Hepatocyte (in vitro differentiated cells): ENCODE measurements at regions not wholly inside any gene's neighbourhood (a gene's known extent, or its start where the extent isn't known, plus 50 kb on each side); places are given as distances from the start of the nearest gene placed in this dataset.
A peak's percentile ranks its signal among the peaks of the same experiment; 100 is the strongest.

Experiments used
- DNase-seq: peaks from one replicate; pipeline ENCODE4 v3.0.0-alpha.2; 2016; ENCODE audit warnings: low spot score
- H2AFZ ChIP-seq: fragments of 200-600 bp; sonication (generic); 2 replicates; pipeline ENCODE4 v1.6.0; 2016; ENCODE audit warnings: antibody characterized with exemption, mild to moderate bottlenecking
- H3K27ac ChIP-seq: fragments of 200-600 bp; sonication (generic); 2 replicates; pipeline ENCODE4 v1.5.1; 2016; ENCODE audit warnings: mild to moderate bottlenecking
- H3K27me3 ChIP-seq: fragments of 200-600 bp; sonication (generic); 2 replicates; pipeline ENCODE4 v1.6.1; 2016
- H3K36me3 ChIP-seq: fragments of 200-600 bp; sonication (generic); replicated peaks from 2 replicates; pipeline ENCODE4 v1.5.1; 2016; ENCODE audit warnings: low read depth; ENCODE audit not compliant: insufficient read depth
- H3K4me1 ChIP-seq: fragments of 200-600 bp; sonication (generic); 2 replicates; pipeline ENCODE4 v1.5.1; 2016; ENCODE audit warnings: mild to moderate bottlenecking, moderate library complexity; ENCODE audit not compliant: insufficient read depth
- H3K4me2 ChIP-seq: fragments of 200-600 bp; sonication (generic); 2 replicates; pipeline ENCODE4 v1.6.0; 2016
- H3K4me3 ChIP-seq: fragments of 200-600 bp; sonication (generic); 2 replicates; pipeline ENCODE4 v1.5.1; 2016; ENCODE audit warnings: mild to moderate bottlenecking
- H3K79me2 ChIP-seq: fragments of 200-600 bp; sonication (generic); 2 replicates; pipeline ENCODE4 v1.6.0; 2017; ENCODE audit warnings: mild to moderate bottlenecking
- H3K9me2 ChIP-seq: fragments of 200-600 bp; sonication (generic); replicated peaks from 2 replicates; pipeline ENCODE4 v1.6.0; 2017; ENCODE audit warnings: mild to moderate bottlenecking; ENCODE audit not compliant: insufficient read depth
- H3K9me3 ChIP-seq: fragments of 200-600 bp; sonication (generic); 2 replicates; pipeline ENCODE4 v1.5.1; 2016; ENCODE audit warnings: low read depth, mild to moderate bottlenecking
- H4K20me1 ChIP-seq: fragments of 200-600 bp; sonication (generic); 2 replicates; pipeline ENCODE4 v1.6.0; 2016; ENCODE audit warnings: mild to moderate bottlenecking; ENCODE audit not compliant: insufficient read depth, poor library complexity, severe bottlenecking
- EZH2 ChIP-seq: fragments of 200-600 bp; sonication (generic); IDR thresholded peaks from 2 replicates; pipeline ENCODE4 v1.6.1; 2016; ENCODE audit warnings: antibody characterized with exemption, mild to moderate bottlenecking, borderline replicate concordance
- EZH2phosphoT487 ChIP-seq: fragments of 200-600 bp; sonication (generic); IDR thresholded peaks from one replicate; pipeline ENCODE4 v1.6.1; 2018; ENCODE audit warnings: antibody characterized with exemption, mild to moderate bottlenecking, low read depth, moderate library complexity; ENCODE audit not compliant: unreplicated experiment, severe bottlenecking
- WGBS: methylation state at CpG from one replicate; pipeline ENCODE4 v1.1.6; 2016; ENCODE audit warnings: low lambda C conversion rate; ENCODE audit errors: missing lambda C conversion rate; 5-methylcytosine and 5-hydroxymethylcytosine counted together
- TF ChIP-seq, protein P1 (sequence below): fragments of 200-600 bp; sonication (generic); IDR thresholded peaks from 2 replicates; pipeline ENCODE4 v1.5.1; 2016; ENCODE audit warnings: antibody characterized with exemption, mild to moderate bottlenecking; ENCODE audit not compliant: poor library complexity

DNA sequence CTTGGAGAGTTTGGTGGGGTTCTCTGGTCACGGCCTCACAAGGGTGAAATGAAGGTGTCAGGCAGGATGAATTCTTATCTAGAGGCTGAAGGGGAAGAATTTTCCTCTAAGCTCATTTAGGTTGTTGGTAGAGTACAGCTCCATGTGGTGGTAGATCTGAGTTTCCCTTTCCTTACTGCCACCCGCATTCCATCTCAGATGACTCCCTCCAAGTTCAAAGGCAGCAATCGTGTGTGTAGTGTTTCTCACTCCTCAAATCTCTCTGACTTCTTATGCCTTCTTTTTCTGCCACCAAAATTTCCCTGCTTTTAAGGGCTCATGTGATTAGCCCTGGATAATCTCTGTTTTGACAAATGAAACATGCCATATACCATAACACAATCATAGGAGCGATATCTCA is 135.5 kb upstream of the MYOCD start:
- no peak overlapping the region for H3K27ac ChIP-seq
- DNase-seq: no peak
- H3K4me3 ChIP-seq: no peak overlapping the region
- no peak overlapping the region for H2AFZ ChIP-seq
- no peaks in the 10 kb centered on the region for H3K27me3 ChIP-seq
- no peaks in the 10 kb centered on the region for H3K79me2 ChIP-seq
- no peaks in the 10 kb centered on the region for H3K9me2 ChIP-seq
- 54% methylated on average over 4 of the region's 4 CpGs for WGBS
- H3K9me3 ChIP-seq: no peaks in the 10 kb centered on the region
- no peaks in the 10 kb centered on the region for H3K4me1 ChIP-seq
- H3K36me3 ChIP-seq: no peaks in the 10 kb centered on the region
- no peaks in the 10 kb centered on the region for H4K20me1 ChIP-seq
- H3K4me2 ChIP-seq: no peak overlapping the region
- no peak for TF ChIP-seq EZH2phosphoT487
- no peak for TF ChIP-seq EZH2
- TF ChIP-seq, protein P1, sequence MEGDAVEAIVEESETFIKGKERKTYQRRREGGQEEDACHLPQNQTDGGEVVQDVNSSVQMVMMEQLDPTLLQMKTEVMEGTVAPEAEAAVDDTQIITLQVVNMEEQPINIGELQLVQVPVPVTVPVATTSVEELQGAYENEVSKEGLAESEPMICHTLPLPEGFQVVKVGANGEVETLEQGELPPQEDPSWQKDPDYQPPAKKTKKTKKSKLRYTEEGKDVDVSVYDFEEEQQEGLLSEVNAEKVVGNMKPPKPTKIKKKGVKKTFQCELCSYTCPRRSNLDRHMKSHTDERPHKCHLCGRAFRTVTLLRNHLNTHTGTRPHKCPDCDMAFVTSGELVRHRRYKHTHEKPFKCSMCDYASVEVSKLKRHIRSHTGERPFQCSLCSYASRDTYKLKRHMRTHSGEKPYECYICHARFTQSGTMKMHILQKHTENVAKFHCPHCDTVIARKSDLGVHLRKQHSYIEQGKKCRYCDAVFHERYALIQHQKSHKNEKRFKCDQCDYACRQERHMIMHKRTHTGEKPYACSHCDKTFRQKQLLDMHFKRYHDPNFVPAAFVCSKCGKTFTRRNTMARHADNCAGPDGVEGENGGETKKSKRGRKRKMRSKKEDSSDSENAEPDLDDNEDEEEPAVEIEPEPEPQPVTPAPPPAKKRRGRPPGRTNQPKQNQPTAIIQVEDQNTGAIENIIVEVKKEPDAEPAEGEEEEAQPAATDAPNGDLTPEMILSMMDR: no peak

DNA sequence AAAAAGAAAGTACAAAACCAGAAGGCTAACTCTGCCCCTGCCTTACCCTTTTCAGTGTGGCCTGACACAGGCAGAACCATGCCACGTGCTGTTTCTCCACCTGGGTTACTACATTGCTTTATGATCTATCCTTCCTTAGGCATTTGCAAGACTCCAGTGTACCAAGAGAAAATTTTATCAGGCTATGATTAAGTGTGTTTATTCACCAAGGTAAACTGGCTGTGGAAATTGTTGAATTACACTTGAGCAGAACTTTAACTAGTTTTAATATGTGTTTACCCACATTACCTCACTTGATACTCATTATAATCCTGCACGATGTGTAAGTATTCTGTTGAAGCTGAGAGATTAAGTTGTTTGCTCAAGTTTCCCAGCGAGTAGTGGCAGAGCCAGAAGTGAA is 129.7 kb upstream of the MYOCD start:
- H3K27me3 ChIP-seq: no peaks in the 10 kb centered on the region
- no peak overlapping the region for H2AFZ ChIP-seq
- H3K36me3 ChIP-seq: no peaks in the 10 kb centered on the region
- H3K9me2 ChIP-seq: no peaks in the 10 kb centered on the region
- H3K4me3 ChIP-seq: no peak overlapping the region
- TF ChIP-seq EZH2phosphoT487: no peak
- TF ChIP-seq, protein P1: no peak
- TF ChIP-seq EZH2: no peak
- no peaks in the 10 kb centered on the region for H3K9me3 ChIP-seq
- no peaks in the 10 kb centered on the region for H4K20me1 ChIP-seq
- WGBS: 31% methylated on average over 3 of the region's 3 CpGs
- H3K4me2 ChIP-seq: no peak overlapping the region
- no peaks in the 10 kb centered on the region for H3K79me2 ChIP-seq
- no peaks in the 10 kb centered on the region for H3K4me1 ChIP-seq
- DNase-seq: peak; percentile 54
- peak overlapping the region; percentile 71 for H3K27ac ChIP-seq

DNA sequence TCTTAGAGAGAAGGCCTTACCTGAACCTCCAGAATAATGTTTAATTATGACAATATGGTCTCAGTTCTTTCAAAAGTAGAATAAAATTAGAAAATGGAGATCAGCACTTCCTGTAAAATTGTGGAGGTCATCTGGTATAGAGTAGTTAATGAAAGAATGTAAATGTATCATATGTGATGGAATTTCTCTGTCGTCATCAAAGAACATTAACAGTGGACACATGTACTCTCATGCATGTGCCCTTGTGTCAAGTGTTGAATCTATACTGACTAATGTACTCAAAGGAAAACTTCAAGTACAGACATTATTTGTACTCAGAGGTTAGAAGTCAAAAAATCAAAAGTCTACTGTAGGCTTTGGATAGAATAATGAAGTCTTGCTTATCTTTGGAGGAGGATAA is 129.2 kb upstream of the MYOCD start:
- Histone ChIP-seq H2AFZ (no peak overlapping the region), H3K79me2 (no peaks in the 10 kb centered on the region), H3K36me3 (no peaks in the 10 kb centered on the region), H3K9me2 (no peaks in the 10 kb centered on the region), H3K27me3 (no peaks in the 10 kb centered on the region), H3K4me3 (no peak overlapping the region), H3K9me3 (no peaks in the 10 kb centered on the region), H3K4me1 (no peaks in the 10 kb centered on the region), H3K27ac (peak overlapping the region; percentile 71), H4K20me1 (no peaks in the 10 kb centered on the region), H3K4me2 (no peak overlapping the region)
- 58% methylated on average over 1 of the region's 1 CpG for WGBS
- TF ChIP-seq EZH2phosphoT487 (no peak), EZH2 (no peak)
- TF ChIP-seq, protein P1: no peak
- DNase-seq: no peak

DNA sequence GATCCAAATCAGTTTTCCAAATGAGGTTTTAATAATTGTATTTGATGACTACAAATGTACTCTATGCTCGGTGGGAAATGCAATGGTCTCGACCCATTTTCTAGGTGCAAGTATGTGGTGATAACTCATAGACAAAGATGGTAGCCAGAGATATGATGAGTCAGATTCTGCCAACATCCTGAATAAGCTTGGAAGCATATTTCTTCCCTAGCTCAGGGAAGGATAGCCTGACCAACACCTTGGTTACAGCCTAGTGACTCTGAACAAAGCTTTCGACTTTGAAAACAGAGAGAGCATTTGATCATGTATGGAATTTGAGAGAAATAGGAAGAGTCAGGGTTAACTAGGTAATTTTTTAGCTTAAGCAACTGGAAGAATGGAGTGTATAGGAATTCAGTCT is 128.3 kb upstream of the MYOCD start:
- Histone ChIP-seq H3K36me3 (no peaks in the 10 kb centered on the region), H3K4me2 (no peak overlapping the region), H3K27ac (no peak overlapping the region), H3K27me3 (no peaks in the 10 kb centered on the region), H3K9me3 (no peaks in the 10 kb centered on the region), H3K9me2 (no peaks in the 10 kb centered on the region), H2AFZ (no peak overlapping the region), H3K4me3 (no peak overlapping the region), H3K4me1 (no peaks in the 10 kb centered on the region), H3K79me2 (no peaks in the 10 kb centered on the region), H4K20me1 (no peaks in the 10 kb centered on the region)
- TF ChIP-seq EZH2 (no peak), EZH2phosphoT487 (no peak)
- TF ChIP-seq, protein P1: no peak
- no peak for DNase-seq
- 95% methylated on average over 3 of the region's 3 CpGs for WGBS
